ENCODE measurements at regions not wholly inside any gene's neighbourhood (a gene's known extent, or its start where the extent isn't known, plus 50 kb on each side); places are given as distances from the start of the nearest gene placed in this dataset.
"Not testable (repeated sequence)": the region's sequence is repeated elsewhere in the genome, so short reads cannot be mapped to it uniquely, and the experiment has no call there.

DNA sequence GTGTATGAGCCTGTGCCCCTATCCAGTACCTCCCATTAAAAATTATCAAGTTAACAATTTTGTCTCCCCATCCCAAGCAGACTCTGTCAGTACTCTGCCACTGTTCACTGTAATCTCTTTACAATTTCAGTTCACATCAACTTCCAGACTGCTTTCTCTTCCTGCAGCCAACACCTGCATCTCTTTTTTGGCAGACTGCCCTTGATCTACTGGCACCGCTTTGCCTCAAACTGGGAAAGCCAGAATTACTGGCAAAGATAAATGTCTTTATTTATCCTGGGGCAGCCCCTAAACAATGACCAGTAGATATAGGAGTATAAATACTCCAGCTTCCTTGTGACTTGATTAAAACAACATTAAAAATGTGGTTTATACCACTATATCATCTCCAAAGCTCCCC, 494.1 kb downstream of the ZNF385D start:
- no peak for DNase-seq (ENCODE audit: low read depth in 4 of 4, low spot score in 3 of 4)

DNA sequence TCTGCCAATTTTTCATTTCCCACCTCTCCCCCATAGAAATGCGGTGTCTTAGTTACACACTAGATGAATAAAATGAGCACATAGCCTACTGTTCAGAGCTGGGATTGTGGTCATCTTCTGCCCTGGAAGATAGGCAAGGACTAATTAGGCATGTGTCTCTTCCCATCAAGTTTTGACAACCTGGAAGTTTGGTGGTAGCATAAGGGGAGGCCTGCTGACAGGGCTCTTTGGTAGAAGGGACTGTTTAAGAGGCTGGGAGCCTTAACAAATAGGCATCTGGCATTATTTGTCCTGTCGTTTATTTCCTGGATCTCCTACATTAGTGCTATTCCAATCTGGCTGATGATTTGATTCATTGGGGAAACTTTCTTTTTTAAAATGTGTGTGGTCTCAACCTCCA, 512.3 kb downstream of the ZNF385D start:
- no peak for DNase-seq (ENCODE audit: low read depth in 4 of 4, low spot score in 3 of 4)

DNA sequence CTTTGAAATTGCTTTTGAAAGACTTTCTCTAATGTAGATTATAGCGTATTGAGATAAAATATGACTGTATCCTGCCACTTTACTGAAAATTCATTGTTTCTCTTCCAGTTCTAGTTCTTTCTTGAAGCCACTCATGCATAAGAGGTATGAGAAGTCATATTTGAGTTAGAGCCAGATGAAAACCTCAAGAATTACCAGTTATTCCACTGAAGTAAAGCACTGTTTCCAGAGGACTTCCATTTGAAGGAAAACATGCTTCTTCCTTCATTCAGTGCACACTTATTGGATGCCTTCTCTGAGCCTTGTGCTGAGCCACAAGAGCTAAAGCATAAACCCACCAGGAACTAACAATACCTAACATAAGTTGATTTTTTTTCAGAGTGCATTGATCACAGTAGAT, 513.4 kb downstream of the ZNF385D start:
- no peak for DNase-seq (ENCODE audit: low read depth in 4 of 4, low spot score in 3 of 4)

DNA sequence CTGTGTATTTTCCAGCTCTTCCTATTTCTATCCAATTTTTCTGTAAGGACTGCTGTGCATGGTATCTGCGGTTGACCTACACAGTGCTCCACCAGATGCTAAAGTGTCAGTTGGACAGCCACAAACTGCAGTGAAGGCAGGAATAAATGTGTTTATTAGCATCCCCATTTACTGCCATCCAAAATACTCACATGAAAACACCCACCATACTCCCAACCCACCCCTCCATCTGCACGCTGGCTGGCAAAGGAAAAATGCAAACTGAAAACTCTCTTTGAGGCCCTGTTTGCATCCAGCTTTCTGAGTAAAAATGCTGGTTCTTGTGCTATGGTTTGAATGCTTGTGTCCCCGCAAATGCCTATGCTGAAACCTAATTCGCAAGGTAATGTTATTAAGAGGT, 515.5 kb downstream of the ZNF385D start:
- DNase-seq (ENCODE audit: low read depth in 4 of 4, low spot score in 3 of 4): no peak

DNA sequence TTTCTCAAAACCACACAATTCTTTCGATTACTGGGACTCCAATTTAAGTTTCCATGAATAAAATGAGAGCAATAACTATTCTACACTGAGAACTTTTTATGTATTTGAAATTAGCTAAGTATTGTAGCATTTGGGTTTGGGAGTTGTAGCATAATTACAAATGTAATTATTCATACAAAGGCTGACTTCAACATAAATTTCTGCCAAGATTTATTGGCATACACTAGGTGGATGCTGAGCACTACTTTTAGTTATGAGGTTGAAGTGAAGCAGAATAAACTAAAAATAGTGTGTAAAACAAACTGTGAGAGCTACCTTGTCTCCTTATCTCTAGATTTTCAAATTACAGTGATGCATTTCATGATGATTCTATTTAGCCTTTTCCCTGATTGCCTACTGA, 516.1 kb downstream of the ZNF385D start:
- no peak for DNase-seq (ENCODE audit: low read depth in 4 of 4, low spot score in 3 of 4)

DNA sequence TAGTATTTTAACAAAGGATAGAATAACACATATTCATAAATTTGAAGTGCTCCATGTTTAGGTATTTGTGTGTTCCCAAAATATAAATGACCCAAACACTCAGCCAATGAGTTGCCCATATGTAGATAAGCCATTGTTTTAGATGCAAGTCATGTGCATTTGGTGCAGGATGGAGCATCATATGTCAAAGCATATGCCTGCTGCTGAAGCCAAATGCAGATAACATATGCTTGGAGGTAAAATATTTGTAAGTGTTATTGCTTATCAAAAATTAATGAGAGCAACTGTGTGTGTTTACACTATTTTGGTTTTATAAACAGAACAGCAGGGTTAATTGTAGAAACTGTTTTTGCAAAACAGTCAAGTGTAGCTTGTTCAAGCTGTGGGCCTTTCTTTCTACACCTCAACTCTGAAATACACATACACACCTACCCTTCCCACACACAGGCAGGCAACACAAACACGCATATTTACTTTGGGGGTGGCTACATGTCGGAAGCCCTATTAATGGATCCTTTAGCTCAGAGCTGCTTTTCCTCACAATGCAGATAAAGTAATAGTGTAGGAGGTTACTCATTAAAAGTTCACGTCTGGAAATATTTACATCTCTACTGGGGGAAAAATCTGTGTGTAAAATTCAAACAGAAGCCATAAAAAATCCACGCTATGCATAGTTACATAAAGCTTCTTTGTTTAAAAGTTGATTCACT, 521.4 kb downstream of the ZNF385D start:
- DNase-seq (ENCODE audit: low read depth in 4 of 4, low spot score in 3 of 4): no peak

DNA sequence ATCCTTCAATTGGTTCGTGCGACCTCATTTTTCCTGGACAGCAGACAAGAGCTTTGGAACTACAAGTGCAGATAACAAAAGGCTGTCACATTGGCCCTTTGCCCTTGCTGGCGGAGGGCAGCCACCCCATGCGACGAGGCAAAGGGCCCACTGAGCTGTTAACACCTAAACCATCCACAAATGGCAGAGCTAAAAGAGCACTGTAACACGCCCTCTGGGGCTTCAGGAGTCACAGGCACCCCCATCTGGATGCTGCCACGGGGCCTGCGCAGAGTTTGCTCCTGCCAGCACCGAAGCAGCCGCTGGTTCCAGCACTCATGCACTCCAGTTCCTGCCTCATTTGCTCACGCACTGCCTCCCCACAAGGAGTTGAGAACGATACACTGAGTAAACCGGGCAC, 524.9 kb downstream of the ZNF385D start:
- no peak for DNase-seq (ENCODE audit: low read depth in 4 of 4, low spot score in 3 of 4)

DNA sequence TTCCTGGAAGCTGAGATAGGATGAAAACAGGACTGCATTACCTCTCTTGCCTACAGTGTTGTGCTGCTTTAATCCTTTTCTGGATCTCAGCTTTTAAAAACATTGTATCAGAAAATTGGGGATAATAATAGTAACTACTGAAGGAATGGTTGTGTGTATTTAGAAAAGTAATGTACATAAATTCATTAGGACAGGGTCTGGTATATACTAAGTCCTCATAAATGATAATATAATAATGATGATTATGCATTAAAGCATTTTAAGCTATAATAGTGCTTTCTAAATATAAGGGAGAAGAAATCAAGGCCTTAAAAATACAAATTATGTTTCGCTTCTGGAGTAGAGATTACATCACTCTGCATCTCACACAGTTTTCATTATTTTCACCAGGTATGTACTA, 530.1 kb downstream of the ZNF385D start:
- no peak for DNase-seq (ENCODE audit: low read depth in 4 of 4, low spot score in 3 of 4)

DNA sequence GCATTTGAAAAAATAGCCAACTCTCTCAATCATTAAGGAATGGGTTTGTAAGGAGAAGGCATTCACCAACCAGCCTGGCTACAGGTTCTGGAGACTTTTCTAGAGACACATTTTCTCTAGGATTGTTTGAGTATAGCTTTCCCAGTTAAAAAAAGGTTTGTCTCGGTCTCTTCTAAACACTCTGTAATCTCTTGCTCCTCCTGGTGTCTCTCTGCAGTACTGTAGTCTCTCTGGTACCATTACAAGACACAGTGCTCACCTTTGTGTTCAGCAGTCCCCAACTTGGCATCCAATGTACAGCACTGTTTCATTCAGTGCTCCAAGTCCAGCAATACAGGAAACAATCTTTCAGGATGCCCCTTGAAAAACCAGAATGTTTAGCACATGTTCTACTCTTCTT, 534.4 kb downstream of the ZNF385D start:
- DNase-seq (ENCODE audit: low read depth in 4 of 4, low spot score in 3 of 4): no peak

DNA sequence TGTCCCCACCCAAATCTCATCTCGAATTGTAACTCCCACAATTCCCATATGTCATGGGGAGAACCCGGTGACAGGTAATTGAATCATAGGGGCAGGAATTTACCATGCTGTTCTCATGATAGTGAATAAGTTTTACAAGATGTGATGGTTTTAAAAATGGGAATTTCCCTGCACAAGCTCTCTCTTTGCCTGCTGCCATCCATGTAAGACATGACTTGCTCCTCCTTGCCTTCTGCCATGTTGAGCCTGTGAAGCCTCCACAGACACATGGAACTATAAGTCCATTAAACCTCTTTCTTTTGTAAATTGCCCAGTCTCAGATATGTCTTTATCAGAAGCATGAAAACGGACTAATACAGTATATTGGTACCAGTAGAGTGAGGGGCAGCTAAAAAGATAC, 546.9 kb downstream of the ZNF385D start:
- not testable (repeated sequence) for DNase-seq (ENCODE audit: low read depth in 4 of 4, low spot score in 3 of 4)

DNA sequence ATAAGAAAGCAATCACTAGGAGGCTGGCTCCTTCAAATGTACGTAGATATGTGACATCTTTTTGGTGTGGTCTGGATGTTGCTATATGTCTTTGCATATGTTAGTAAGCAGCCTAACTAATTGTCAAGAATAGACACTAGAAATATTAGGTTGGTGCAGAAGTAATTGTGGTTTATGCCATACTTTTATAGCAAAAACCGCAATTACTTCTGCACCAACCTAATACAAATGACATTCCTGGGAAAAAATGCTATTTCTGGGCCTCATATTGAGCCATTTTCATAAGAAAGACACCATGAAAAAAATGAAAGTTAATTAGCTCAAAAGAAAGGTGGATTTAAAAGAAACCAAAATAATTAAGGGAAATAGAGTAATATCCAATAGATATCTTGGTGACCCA, 555.8 kb downstream of the ZNF385D start:
- no peak for DNase-seq (ENCODE audit: low read depth in 4 of 4, low spot score in 3 of 4)

DNA sequence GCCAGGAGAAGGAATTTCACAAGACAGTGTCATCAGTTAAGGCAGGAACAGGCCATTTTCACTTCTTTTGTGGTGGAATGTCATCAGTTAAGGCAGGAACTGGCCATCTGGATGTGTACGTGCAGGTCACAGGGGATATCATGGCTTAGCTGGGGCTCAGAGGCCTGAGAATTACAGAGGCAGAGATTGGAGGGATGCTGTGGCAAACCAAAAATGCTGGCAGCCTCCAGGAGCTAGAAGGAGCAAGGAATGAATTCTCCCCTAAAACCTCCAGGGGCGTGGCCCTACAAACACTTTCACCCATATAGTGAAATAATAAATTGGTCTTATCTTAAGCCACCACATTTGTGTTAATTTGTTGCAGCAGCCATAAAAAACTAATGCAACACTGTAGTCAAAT, 557.0 kb downstream of the ZNF385D start:
- not testable (repeated sequence) for DNase-seq (ENCODE audit: low read depth in 4 of 4, low spot score in 3 of 4)

DNA sequence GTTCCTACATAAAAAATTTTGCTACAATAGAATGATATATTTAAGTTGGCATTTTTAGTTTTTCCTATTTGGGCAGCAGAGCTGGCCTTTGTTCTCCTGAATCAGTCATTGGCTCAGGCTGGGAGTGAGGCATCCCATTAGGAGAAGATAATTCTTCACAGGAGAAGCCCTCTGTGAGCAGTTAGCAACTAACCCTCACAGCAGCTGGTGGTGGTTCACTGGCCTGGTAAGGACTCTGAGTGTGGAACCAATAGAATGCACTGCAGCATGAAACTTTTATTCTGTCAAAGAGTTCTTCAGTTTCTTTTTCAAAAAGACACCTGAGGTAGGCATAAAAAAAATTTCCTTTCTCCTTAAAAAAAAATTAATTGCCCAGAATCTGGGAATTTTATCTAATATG, 562.6 kb downstream of the ZNF385D start:
- DNase-seq (ENCODE audit: low read depth in 4 of 4, low spot score in 3 of 4): no peak

DNA sequence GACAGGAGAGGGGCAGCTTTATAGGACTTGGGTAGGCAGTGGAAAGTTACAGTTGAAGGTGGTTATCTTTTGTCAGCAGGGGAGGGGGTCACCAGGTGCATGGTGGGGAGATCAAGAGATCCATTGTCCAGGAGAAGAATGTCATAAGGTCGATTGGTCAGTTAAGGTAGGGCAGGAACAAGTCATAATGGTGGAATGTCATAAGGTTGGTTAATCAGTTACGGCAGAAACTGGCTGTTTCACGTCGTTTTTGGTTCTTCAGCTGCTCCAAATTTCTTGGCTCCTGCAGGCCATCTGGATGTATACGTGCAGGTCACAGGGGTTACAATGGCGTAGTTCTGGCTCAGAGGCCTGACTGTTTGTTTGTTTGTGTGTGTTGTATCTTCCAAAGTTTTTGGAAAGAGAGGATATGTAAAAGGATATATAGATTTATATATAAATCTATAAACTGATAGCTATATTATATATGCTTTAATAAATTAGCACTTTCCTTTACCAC, 565.1 kb downstream of the ZNF385D start:
- no peak for DNase-seq (ENCODE audit: low read depth in 4 of 4, low spot score in 3 of 4)

DNA sequence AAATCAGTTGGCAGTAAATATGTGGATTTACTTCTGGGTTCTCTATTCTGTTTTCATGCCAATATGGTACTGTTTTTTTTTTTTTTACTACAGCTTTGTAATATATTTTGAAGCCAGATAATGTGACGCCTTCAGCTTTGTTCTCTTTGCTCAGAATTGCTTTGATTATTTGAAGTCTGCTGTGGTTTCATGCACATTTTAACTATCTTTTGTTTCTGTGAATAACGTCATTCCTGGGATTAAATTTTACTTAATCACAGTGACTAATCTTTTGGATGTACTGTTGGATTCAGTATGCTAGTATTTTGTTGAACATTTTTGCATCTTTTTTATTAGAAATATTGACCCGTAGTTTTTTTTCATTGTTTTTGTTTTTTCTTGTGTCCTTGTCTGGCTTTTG, 576.5 kb downstream of the ZNF385D start:
- DNase-seq (ENCODE audit: low read depth in 4 of 4, low spot score in 3 of 4): no peak

DNA sequence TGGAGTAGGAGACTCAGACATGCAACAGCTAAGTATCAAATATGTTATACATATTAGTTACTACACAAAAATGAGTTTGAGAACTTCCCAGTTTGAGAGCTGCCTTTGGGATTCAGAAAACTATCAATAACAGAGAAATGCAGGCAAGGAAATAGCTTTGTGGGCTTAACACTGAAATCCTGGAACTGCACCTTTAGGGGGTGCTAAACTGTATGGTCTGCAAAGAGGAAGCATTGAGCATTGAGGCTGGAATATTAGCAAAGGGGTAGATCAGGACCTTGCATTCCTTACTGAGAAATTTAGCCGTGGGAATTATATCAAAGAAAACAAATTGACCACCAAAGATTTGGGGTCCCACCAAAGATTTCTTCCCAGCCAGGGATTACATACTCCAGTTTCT, 580.0 kb downstream of the ZNF385D start:
- no peak for DNase-seq (ENCODE audit: low read depth in 4 of 4, low spot score in 3 of 4)

DNA sequence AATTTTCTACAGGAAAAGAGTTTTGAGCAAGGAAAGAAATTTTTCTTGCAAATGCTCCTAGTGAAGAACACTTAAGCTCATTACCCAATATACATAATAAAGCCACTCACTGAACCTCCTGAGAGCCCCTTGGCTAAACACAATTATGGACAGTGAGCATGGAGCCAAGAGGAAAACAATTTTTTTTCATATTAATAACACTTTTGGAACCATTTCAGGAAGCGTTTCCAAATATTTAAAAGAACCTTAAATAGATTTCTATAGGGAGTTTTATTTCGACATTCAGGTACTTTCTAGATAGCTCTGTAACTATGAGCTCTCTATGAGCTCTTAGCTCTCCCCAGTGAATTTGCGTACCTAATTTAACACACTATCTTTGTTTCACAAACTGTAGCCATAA, 581.1 kb downstream of the ZNF385D start:
- DNase-seq (ENCODE audit: low read depth in 4 of 4, low spot score in 3 of 4): no peak

DNA sequence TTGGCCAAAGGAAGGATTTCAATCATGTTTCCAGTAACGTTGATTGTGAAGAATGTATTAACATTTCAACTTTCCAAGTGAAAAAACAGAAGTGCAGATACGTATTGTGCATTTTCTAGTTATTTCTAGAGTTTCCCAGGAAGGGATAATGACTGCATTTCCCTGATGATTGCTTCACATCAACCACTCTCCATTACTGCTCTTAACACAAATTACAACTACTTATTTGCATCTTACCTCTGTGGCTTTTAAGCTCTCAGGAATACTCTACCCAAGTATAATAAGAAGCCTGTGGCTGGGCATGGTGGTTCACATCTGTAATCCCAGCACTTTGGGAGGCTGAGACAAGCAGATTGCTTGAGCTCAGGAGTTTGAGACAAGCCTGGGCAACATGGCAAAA, 582.5 kb downstream of the ZNF385D start:
- no peak for DNase-seq (ENCODE audit: low read depth in 4 of 4, low spot score in 3 of 4)

DNA sequence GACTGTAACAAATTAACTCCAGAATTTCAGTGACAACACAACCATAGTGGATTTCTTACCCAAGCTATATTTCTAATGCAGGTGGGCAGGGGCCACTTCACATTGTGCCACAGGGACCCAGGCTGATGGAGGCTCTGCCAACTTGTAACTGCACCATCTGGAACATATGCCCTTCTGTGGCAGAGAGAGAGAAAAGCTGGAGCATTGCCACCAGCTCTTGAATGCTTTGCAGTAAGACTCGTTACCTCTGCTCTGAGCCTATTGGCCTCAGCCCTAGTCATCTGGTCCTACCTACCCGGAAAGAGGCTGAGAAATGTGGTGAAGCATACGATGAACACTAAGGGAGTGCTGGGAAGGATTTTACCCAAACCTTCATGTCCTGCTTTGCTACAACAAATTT, 587.1 kb downstream of the ZNF385D start:
- no peak for DNase-seq (ENCODE audit: low read depth in 4 of 4, low spot score in 3 of 4)

DNA sequence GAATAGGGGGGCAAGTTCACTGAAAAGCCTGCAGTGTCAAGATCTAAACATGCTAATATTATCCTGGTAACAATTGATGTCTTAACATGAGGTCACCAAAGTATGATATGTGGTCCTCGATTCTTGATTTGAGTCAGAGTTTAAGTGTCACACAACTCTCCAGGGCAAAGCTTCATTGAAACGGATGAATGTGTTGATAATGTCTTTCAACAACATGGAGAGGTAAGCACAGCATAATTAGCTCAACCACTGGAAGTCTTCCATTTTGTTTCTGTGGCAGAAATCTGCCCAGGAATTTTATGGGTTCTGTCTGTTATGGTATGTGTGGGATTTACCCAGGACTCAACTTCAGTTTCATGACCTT, 591.5 kb downstream of the ZNF385D start:
- DNase-seq (ENCODE audit: low read depth in 4 of 4, low spot score in 3 of 4): no peak

DNA sequence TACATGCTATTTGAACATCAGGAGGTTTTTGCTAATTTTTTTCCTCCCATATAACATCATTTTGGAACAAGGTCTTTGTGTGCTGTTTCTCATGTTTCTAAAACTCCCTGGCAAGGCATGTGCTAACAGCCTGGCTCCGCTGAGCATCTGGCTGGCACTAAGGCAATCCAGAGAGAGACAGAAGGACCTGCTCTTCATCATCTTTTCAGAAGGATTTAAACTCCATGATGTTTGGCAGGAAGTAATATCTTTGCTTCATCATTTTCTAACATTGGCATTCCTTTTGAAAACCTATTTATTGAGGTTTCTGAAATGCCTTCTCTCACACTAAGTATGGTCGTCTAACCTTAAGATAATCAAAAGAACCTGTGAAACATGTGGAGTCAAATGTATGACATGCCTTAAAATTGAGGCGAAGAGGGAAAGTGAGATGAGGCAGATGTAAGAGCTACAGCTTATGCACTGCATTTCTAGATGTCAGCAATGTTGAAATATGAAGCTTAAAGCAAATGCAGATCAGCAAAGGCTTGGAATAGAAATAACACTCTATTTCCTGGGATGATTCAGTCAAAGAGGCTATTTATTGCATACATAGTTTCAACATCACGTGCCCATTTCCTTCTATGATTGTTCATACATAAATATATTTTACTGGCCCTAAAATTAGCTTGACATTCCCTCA, 592.0 kb downstream of the ZNF385D start:
- no peak for DNase-seq (ENCODE audit: low read depth in 4 of 4, low spot score in 3 of 4)

DNA sequence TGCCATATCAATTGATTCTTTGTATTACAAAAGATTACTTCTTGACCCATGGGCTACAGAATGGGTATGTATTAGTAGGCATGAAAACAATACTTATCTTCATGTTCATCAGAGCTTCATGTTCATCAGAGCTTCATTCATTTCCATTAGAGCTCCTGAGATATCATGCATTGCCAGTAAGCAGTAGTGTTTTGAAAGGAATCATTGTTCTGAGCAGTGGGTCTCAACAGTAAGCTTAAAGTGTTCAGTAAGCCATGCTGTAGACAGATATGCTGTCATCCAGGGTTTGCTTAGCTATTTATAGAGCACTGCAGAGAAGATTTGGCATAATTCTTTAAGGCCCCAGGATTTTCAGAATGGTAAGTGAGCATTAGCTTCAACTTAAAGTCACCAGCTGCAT, 596.1 kb downstream of the ZNF385D start:
- DNase-seq (ENCODE audit: low read depth in 4 of 4, low spot score in 3 of 4): no peak

DNA sequence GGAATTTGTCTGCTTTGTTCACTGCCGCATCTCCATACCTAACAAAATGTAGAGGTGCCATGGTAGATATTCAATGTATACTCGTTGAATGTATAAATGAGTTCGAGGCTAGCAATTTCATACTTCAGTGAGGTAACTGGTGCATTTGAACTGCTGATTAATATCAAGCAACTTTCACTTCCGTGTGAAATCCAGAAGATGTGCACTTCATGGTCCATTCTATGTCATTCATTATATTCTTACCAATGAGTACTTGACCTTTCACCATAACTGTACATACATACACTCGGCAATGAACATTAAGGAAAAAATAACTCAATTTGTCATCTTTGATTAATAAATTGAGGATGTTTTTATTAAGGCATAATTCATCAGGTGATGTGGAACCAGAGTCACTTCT, 598.5 kb downstream of the ZNF385D start:
- DNase-seq (ENCODE audit: low read depth in 4 of 4, low spot score in 3 of 4): no peak
